Neural progenitor cell (in vitro differentiated cells): ENCODE measurements at regions not wholly inside any gene's neighbourhood (a gene's known extent, or its start where the extent isn't known, plus 50 kb on each side); places are given as distances from the start of the nearest gene placed in this dataset.

Experiments
- EZH2 ChIP-seq: fragments of 200-600 bp; sonication (generic); IDR thresholded peaks from 2 replicates; pipeline ENCODE4 v1.6.1; 2017; ENCODE audit warnings: antibody characterized with exemption, mild to moderate bottlenecking, moderate library complexity
- TF ChIP-seq, protein P1 (sequence below): fragments of 200-600 bp; sonication (generic); IDR thresholded peaks from 2 replicates; pipeline ENCODE4 v1.5.1; 2017; ENCODE audit warnings: antibody characterized with exemption, mild to moderate bottlenecking

DNA sequence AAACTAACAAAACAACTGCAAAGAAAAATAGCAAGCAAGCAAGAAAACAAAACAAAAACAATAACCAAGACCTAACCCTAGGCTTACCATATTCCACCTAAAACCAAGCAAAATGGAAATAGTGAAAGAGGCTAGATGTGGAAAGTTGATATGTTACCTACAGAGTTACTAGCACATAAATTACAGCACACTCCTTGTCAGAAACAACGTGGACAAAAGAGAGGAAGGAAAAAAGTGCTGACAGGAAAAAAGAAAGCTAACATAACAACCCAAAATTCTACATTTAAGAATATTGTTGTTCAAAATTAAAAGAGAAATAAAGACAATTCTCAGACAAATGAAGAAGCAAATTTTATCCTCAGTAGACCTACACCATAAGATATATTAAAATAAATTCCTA is 812.8 kb upstream of the NUDT12 start:
- TF ChIP-seq, protein P1, sequence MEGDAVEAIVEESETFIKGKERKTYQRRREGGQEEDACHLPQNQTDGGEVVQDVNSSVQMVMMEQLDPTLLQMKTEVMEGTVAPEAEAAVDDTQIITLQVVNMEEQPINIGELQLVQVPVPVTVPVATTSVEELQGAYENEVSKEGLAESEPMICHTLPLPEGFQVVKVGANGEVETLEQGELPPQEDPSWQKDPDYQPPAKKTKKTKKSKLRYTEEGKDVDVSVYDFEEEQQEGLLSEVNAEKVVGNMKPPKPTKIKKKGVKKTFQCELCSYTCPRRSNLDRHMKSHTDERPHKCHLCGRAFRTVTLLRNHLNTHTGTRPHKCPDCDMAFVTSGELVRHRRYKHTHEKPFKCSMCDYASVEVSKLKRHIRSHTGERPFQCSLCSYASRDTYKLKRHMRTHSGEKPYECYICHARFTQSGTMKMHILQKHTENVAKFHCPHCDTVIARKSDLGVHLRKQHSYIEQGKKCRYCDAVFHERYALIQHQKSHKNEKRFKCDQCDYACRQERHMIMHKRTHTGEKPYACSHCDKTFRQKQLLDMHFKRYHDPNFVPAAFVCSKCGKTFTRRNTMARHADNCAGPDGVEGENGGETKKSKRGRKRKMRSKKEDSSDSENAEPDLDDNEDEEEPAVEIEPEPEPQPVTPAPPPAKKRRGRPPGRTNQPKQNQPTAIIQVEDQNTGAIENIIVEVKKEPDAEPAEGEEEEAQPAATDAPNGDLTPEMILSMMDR = no peak
- TF ChIP-seq EZH2 = no peak
